GM21526 (cell line): ENCODE measurements at regions not wholly inside any gene's neighbourhood (a gene's known extent, or its start where the extent isn't known, plus 50 kb on each side); places are given as distances from the start of the nearest gene placed in this dataset.
"Not testable (repeated sequence)": the region's sequence is repeated elsewhere in the genome, so short reads cannot be mapped to it uniquely, and the experiment has no call there.

ENCODE experiments used
- ATAC-seq: cut with Tn5 transposase; IDR thresholded peaks from one replicate; pipeline ENCODE4 v1.9.1; 2021; ENCODE audit warnings: moderate library complexity; ENCODE audit not compliant: unreplicated experiment, low FRiP score

DNA sequence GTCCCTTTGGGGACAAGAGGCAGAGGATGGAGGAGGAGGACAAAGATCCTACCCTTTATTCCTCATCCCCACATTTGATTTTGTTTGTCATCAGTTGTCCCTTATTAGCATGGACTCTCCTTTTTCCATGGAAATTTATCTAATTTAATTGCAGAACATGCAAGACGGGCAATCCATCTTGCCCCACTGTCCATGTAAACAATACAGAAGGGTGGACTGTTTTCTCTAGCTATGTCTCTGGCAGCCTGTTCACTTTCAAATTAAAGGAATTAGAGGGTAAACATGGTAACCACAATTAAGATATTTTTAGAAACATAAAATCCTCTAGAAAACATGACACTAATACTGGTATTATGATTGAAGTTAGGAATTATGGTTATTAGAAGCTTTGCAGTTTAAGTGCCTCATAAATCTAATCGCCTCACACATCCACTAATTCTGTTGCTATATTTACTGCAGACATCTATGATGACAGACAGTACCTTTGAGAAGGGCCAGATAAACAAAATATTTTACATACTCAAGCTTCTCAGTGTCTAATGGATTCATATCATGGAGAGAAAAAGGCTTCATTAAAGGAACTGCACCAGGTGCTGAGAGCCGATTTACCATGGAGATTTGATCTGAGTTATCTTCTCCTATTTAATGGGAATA lies 215.5 kb downstream of the LNPK start:
- no peak for ATAC-seq

DNA sequence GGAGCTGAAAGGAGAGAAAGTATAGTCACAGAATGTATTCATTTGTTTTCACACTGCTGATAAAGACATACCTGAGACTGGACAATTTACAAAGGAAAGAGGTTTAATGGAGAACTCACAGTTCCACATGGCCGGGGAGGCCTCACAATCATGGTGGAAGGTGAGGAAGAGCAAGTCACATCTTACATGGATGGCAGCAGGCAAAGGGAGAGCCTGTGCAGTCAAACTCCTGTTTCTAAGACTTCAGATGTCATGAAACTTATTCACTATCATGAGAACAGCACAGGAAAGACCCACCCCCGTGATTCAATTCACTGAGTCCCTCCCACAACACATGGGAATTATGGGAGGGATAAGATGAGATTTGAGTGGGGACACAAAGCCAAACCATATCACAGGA lies 224.7 kb downstream of the LNPK start:
- not testable (repeated sequence) for ATAC-seq

DNA sequence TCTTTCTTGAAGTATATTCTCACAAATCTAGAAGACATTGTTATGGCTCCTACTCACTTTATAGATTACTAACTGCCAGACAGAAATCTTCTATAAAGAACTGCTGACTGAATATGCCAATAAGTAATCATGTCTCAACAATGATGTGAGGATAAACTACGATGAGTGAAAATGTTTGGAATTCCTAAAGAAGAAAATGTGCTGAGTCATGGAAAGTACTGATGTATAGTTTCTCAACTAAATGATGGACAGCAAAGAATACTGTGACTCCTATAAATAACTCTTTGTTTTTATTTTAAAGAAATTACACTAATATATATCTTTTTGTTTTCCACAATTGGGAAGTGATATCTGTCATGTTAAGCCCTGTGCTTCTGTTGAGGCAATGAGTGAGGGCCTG lies 232.9 kb downstream of the LNPK start:
- ATAC-seq = no peak

DNA sequence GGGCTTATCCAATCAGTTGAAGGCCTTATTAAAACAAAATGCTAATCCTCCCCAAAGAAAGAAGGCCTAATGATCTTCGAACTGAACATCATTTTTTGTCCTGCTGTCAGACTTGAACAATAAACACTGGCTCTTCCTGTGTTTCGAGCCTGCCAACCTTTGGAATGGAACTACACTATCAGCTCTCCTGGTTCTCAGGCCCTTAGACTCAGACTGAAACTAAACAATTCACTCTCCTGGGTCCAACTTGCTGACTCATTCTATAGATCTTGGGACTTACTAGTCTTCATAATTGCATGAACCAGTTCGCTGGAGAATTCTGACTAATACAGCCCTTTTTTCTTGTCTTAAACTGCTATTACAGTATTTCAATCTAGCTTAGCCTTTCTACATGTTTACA lies 235.2 kb downstream of the LNPK start:
- no peak for ATAC-seq

DNA sequence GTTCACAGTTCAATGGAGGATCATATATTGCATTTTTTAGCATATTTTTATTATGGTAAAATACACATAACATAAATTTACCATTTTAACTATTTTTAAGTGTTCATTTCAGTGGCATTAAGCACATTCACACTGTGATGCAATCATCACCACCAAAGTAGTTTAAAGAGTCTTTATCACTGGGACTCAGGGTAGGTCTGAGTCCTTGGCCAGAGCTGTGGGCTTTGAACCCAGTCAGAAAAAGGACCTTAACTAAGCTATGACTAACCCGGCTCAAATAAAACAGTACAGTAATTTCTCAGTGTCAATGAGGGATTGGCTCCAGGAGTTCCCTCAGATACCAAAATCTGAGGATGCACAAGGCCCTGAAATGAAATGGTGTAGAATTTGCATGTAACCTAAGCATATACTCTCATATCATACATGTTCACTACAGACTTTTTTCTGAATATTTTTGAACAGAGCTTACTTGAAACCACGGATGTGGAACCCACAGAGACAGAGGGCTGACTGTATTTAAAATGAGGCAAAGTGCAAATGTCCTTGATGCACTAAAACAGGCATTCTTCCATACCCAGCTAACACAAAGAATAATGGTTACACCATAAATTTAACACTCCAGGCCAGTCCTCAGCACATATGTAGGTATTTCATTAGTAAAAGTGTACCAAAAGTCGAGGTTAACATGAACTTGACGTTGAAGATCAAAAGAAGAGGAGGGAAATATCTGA lies 246.2 kb downstream of the LNPK start:
- ATAC-seq = no peak

DNA sequence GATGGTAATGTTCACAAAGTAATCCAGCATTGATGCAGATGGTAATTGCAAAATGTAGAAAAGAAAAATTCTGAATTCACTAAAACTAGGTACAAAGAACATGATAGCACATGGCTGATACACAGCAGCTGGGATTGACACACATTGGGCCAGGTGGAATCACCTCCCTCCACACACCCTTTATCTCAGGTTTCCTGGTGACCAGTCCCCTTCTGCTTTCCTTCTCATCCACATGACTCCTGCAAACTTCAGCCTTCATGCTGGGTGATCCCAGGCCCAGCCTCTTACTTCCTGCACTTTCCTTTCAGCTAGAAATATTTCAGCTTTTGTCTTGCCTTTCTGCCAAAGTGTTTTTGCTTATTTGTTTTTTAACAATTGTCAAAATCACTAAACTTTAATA lies 246.9 kb downstream of the LNPK start:
- no peak for ATAC-seq

DNA sequence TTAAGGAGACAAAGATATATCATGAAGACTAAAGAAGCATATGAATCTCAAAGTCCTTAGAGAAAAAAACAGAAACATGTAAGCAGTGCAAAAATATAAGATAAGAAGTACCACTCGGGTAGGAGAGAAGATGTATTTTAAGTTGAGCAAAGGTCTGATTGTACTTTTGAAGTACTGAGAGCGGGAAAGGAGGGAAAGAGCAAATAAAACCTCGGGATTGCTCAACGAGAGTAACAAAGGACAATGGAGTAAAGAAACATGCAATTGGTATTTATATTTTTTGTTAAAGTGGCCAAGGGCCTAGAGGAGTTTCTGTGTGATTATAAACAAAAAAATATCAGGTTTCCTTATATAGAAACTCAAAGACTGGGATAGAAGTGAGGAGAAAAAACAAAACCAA lies 251.9 kb downstream of the LNPK start:
- ATAC-seq = no peak

DNA sequence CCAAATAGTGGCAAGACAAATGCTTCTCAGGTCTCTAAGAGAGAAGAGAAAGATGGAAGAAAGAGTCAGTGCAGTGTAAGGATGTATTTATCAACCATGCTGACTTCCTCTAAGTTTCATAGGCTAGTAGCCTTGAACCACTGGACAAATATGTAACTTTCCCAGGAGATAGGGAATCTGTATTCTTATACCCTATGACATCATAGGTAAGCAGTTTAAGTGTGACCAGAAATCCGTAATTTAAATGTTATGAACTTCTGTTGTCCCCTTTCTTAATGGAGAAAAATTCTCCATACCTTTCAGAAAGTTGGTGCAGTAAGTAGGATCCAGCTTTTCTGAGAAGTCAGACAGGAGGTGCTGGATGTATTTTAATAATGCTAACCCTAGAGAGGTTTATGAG lies 256.2 kb downstream of the LNPK start:
- ATAC-seq = no peak

DNA sequence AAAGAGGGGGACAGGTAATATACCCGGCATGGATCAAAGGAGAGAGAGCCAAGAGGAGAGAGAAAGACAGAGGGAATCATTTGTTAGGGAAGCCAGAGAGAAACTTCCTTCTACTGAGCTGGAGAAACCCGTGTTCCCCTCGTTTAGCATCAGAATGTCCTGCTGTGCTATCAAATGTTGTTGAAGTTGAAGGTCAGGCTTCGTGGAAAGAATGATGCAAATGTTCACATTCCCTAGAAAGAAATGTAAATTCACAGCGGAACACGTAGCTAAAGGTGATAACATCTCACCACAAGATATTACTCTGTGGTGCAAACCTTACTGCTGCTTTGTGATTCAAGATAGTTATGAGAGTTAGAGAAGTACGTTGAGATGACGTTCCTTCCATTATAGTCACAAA lies 258.1 kb downstream of the LNPK start:
- ATAC-seq = no peak

DNA sequence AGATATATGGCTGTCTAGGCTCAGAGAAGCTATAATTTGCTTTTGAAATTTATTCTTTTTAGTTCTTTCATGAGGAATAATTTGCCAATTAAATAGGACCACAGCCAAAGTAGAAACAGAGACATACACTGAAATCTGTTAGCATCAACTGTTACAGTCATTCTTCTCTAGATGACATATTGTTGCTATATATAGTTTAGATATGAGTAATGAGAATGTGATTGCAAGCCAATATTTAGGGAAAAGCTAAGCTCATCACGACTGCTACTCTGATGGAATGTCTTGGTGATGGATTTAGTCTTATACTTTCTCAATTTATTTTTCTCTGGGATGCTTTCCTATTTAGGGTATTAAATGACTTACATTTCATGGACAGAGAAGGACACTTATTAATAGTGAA lies 259.1 kb downstream of the LNPK start:
- no peak for ATAC-seq

DNA sequence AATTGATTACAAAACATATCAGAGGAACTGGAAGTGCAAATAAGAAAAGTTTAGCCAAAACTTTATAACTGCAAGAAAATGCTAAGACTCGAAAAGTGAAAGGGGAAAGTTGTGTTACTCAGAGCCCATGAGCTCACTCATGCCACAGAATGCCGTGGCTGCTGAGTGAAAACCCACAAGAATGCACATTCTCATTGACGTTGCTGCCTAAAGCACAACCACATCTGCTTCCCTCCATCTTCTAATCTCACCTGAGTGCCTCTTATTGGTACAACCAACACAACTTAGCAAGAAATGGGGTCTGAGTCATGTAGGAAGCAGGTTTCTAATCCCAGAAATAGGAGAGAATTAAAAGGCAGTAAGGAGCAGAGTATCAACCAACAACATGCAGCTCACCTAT lies 259.7 kb downstream of the LNPK start:
- ATAC-seq = no peak

DNA sequence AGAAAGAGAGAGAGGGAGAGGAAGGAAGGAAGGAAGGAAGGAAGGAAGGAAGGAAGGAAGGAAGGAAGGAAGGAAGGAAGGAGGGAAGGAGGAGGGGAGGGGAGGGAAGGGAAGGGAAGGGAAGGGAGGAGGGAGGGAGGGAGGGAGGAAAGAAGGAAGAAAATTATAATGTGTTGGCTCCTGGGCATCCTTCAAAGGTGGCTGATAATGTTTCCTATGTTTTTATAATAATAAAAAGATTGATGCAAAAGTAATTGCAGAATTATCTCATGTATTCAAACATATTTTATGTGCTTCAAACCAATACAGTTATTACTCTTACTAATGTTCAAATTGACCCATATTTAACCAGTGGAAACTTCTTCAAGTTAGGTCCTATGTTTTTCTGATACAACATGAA lies 260.9 kb downstream of the LNPK start:
- ATAC-seq = no peak

DNA sequence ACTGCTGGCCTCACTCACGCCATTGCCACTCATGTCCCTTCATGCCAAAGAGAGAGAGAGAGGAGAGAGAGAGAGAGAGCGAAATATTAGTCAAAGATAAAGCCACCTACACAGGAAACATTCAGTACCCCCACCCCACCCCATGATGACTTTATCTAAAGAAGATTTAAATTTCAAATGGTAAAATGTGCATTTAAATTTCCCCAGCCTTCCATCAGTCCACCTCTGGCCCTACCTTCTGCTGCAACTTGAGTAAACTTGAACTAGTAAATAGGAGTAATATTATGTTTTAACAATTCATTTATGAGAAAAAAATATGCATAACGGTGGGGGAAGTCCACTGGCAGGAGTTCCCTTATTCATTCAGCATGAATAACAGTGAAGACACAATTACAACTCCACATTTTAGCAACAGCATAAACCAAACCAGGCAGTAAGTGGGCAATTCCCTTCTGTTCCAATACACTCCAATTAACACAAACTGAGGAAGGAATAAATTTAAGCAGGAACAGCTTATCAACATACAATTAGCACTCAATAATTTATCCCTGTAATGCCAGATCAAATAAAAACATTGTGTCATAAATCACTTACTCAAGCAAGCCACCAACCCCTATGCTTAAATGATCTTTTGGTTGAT lies 264.2 kb downstream of the LNPK start:
- ATAC-seq = no peak

DNA sequence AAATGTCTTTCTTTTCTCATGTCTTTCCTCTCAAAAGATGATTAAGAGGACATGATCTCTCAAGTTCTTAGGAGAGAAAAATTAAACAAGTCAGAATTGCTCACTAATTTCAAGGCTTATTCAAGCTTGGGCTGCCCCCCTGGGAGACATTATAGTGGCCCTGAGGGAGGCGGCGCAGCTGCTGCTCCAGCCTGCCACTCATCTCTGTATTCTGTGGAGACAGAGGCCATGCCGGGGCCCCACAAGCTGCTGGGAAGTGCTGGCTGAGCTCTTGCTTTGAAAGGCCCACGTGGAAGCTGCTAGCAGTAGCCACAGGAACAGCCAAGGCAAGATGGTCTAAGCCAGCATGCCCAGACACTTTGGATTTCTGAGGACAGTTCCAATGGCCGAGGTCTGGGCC lies 267.4 kb downstream of the LNPK start:
- no peak for ATAC-seq

DNA sequence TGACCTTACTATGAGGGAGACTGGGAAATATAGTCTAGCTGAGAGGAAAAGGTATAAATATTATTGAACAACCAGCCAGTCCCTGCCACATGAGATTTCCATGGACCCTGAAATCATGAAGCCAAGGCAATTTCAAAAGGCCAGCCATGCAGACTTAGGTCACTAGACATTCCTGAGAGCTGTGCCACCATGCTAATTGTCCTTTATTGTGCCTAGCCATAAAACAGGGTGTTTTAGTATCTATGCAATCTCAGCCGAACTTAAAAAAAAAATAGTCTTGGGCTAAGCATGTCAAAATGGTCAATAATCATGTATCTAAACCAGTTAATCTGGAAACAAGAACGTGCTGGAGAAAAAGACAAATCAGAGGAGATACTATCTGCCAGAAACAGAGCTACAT lies 269.5 kb downstream of the LNPK start:
- ATAC-seq = no peak

DNA sequence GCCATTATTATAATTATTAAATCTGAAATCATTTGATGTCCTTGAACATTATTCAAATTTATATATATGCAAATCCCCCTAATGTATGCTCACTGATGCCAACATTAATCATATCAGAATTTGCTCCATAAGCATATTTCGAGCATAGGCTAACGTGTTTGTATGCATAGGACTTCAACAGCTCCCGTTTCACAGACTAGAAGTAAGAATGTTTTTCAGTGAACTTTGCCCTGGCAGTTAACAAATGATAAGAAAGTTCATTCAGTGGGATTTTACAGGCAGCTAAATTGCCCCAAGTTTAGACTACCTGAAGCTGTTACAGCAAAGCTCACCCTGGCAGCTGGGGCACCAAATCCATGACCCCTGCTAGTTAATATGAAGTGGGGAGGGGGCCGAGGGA lies 272.0 kb downstream of the LNPK start:
- no peak for ATAC-seq

DNA sequence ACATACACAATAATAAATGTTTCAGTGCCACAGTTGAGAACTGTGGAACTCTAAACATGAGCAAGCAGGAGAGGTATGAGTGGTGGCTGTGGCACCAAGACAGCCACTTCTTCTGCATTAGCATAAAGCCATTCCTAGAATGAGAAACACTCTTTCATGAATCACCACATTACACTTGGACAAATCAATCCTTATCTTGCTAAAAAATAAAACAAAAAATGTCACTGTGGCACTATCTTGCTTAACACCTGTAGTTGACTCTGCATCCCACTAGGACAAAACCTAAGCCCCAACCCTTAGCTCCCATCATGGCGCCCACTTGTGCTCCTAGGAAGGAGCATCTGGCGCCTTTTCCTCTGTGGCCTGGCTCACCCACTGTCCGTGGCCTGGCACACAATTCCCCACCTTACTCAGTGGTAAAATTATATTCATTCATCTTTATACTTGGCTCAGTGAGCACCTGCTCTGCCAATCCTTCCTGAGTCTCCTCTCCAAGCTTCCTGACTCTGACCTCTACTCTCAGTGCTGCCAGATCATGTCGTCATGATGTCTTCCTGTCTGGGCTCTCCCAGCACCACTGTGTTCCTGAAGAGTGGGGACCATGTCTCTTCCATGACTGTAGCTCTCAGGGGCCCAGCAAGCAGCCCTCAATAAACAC lies 272.9 kb downstream of the LNPK start:
- ATAC-seq = no peak

DNA sequence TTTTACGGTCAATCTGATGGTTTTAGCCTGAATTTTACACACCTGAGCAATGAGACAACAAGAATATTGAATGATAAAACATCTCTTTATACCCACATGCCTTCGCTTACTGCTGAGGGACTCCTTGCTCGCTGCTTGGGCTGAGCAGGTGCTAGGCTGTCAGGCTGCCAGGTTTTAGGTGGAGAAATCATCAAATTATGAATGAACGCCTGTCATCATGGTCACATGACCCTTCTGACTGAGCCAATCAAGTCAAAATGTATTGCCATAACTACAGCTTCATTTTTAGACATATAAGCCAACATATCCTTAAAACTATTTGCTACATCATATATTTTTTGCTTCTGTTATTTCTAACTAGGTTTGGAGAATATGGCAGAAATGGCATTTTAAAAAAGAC lies 274.0 kb downstream of the LNPK start:
- ATAC-seq = no peak

DNA sequence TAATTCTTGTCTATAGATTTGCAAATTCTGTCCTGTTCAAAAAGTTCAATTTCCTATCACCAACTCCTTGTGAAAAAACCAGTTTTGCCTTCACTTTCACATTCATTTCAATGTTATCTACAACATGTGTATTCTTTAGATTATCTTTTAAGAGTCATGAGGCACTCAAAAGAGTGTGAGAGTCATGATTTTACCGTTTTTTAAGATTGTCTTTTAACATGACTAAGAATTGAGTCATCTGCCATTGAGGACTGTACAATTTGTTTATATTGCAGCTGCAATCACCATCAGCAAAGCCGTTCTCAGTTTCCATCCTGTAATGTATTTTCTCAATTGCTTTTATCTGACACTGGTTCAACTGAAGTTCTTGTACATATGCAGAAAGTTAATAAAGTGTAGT lies 275.8 kb downstream of the LNPK start:
- ATAC-seq = no peak

DNA sequence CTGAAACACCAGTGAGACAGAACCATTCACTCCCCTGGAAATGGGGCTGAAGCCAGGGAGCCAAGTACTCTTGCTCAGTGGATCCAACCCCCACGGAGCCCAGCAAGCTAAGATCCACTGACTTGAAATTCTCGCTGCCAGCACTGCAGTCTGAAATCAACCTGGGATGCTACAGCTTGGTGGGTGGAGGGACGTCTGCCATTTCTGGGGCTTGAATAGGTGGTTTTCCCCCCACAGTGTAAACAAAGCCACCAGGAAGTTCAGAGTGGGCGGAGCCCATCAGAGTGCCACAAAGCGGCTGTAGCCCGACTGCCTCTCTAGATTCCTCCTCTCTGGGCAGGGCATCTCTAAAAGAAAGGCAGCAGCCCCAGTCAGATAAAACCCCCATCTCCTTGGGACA lies 292.8 kb downstream of the LNPK start:
- no peak for ATAC-seq

DNA sequence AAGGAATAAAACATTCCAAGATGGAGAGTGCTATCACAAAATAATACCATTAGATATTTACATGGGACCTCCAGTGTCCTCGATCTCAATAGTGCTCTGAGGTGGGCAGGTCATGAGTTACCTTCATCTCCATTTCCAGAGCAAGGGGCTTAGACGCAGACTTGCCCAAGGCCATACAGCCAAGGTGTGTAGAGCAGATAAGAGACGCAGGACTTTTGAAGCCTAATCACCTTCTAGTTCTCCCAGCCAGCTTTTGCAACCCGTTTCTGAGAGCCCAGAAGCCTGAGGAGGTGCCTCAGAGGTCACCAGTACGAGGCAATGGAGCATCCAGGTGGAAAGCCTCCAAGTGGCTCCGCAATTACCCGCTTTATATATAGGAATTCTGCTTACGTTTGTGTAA lies 294.7 kb downstream of the LNPK start:
- no peak for ATAC-seq

DNA sequence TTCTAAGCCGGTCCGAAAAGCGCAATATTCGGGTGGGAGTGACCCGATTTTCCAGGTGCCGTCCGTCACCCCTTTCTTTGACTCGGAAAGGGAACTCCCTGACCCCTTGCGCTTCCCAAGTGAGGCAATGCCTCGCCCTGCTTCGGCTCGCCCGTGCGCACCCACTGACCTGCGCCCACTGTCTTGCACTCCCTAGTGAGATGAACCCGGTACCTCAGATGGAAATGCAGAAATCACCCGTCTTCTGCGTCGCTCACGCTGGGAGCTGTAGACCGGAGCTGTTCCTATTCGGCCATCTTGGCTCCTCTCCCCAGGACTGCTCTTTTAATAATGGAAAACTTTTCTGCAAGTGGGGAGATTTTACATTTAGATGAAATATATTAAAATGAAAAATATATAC lies 297.5 kb downstream of the LNPK start:
- ATAC-seq = not testable (repeated sequence)
